ENCODE measurements at regions not wholly inside any gene's neighbourhood (a gene's known extent, or its start where the extent isn't known, plus 50 kb on each side); places are given as distances from the start of the nearest gene placed in this dataset.

GRCh38 chr13:78383071-78383484 lies 220.3 kb downstream of the POU4F1 start:
- no peak for TF ChIP-seq TAF1 (IDR thresholded peaks at IDR 0.05; ENCODE audit: low read depth)
- TF ChIP-seq CTCF (IDR thresholded peaks at IDR 0.05; ENCODE audit: poor library complexity, severe bottlenecking), result no peak

Measured in neural cell (in vitro differentiated cells).